Parathyroid adenoma (tissue), 2 donors: ENCODE measurements at regions not wholly inside any gene's neighbourhood (a gene's known extent, or its start where the extent isn't known, plus 50 kb on each side); places are given as distances from the start of the nearest gene placed in this dataset.

Source experiments
- H2AFZ ChIP-seq: fragments of 300-600 bp; sonication (generic); one replicate; pipeline ENCODE4 v1.7.0; 2017; ENCODE audit warnings: antibody characterized with exemption, mild to moderate bottlenecking
- H3K27ac ChIP-seq: fragments of 300-600 bp; sonication (generic); one replicate; pipeline ENCODE4 v1.7.0; 2017
- H3K27me3 ChIP-seq: fragments of 300-600 bp; sonication (generic); one replicate; pipeline ENCODE4 v1.7.0; 2017; ENCODE audit warnings: low read length; ENCODE audit not compliant: control insufficient read depth, insufficient read depth
- H3K36me3 ChIP-seq: fragments of 300-600 bp; sonication (generic); one replicate; pipeline ENCODE4 v1.7.0; 2017; ENCODE audit warnings: low read length; ENCODE audit not compliant: control insufficient read depth, insufficient read depth
- H3K4me1 ChIP-seq: fragments of 300-600 bp; sonication (generic); one replicate; pipeline ENCODE4 v1.7.0; 2017; ENCODE audit warnings: control low read depth
- H3K4me2 ChIP-seq: fragments of 300-600 bp; sonication (generic); one replicate; pipeline ENCODE4 v1.7.0; 2017; ENCODE audit warnings: low read length
- H3K4me3 ChIP-seq: fragments of 300-600 bp; sonication (generic); one replicate; pipeline ENCODE4 v1.7.0; 2017; ENCODE audit warnings: low read depth, low read length
- H3K79me2 ChIP-seq: fragments of 300-600 bp; sonication (generic); one replicate; pipeline ENCODE4 v1.7.0; 2017; ENCODE audit warnings: control low read depth
- H3K9ac ChIP-seq: fragments of 300-600 bp; sonication (generic); one replicate; pipeline ENCODE4 v1.7.0; 2017; ENCODE audit warnings: mild to moderate bottlenecking
- H3K9me3 ChIP-seq: fragments of 300-600 bp; sonication (generic); one replicate; pipeline ENCODE4 v1.7.0; 2017; ENCODE audit warnings: low read length; ENCODE audit not compliant: control insufficient read depth
- CTCF ChIP-seq: fragments of 300-600 bp; sonication (generic); IDR thresholded peaks from one replicate; pipeline ENCODE4 v1.7.0; 2017; ENCODE audit warnings: antibody characterized with exemption, mild to moderate bottlenecking
- donor health status: primary hyperparathyroidism.

- Histone ChIP-seq H3K4me2 (no peak overlapping the region), H3K4me3 (no peak overlapping the region), H3K79me2 (no peaks in the 10 kb centered on the region), H3K4me1 (no peaks in the 10 kb centered on the region), H3K36me3 (no peaks in the 10 kb centered on the region), H3K27ac (no peak overlapping the region), H3K27me3 (no peaks in the 10 kb centered on the region), H3K9me3 (no peaks in the 10 kb centered on the region), H3K9ac (no peak overlapping the region), H2AFZ (no peak overlapping the region)
- no peak for TF ChIP-seq CTCF
These were observed 74.6 kb upstream of the FAM83B start for GRCh38 chr6:54771968-54772367.

- no peak overlapping the region for H3K27ac ChIP-seq
- H3K27me3 ChIP-seq, result no peaks in the 10 kb centered on the region
- no peak for TF ChIP-seq CTCF
- H3K4me1 ChIP-seq, result no peaks in the 10 kb centered on the region
- no peaks in the 10 kb centered on the region for H3K9me3 ChIP-seq
- H2AFZ ChIP-seq, result no peak overlapping the region
- no peaks in the 10 kb centered on the region for H3K36me3 ChIP-seq
- H3K4me2 ChIP-seq, result no peak overlapping the region
- no peak overlapping the region for H3K4me3 ChIP-seq
- H3K9ac ChIP-seq, result no peak overlapping the region
- H3K79me2 ChIP-seq, result no peaks in the 10 kb centered on the region
These were observed 74.0 kb upstream of the FAM83B start for GRCh38 chr6:54772610-54773009.

- Histone ChIP-seq H2AFZ (no peak overlapping the region), H3K4me2 (no peak overlapping the region), H3K36me3 (no peaks in the 10 kb centered on the region), H3K4me1 (no peaks in the 10 kb centered on the region), H3K79me2 (no peaks in the 10 kb centered on the region), H3K27me3 (no peaks in the 10 kb centered on the region), H3K9me3 (no peaks in the 10 kb centered on the region), H3K4me3 (no peak overlapping the region), H3K27ac (no peak overlapping the region), H3K9ac (no peak overlapping the region)
- no peak for TF ChIP-seq CTCF
These were observed 71.0 kb upstream of the FAM83B start for GRCh38 chr6:54775576-54775975.

- Histone ChIP-seq H3K9ac (no peak overlapping the region), H3K36me3 (no peaks in the 10 kb centered on the region), H3K4me1 (no peaks in the 10 kb centered on the region), H3K4me2 (no peak overlapping the region), H3K79me2 (no peaks in the 10 kb centered on the region), H3K27ac (no peak overlapping the region), H2AFZ (no peak overlapping the region), H3K9me3 (no peaks in the 10 kb centered on the region), H3K4me3 (no peak overlapping the region), H3K27me3 (no peaks in the 10 kb centered on the region)
- no peak for TF ChIP-seq CTCF
These were observed 69.7 kb upstream of the FAM83B start for GRCh38 chr6:54776891-54777290.

- no peaks in the 10 kb centered on the region for H3K79me2 ChIP-seq
- H3K9me3 ChIP-seq, result no peaks in the 10 kb centered on the region
- no peaks in the 10 kb centered on the region for H3K27me3 ChIP-seq
- no peaks in the 10 kb centered on the region for H3K4me1 ChIP-seq
- TF ChIP-seq CTCF, result no peak
- H2AFZ ChIP-seq, result no peak overlapping the region
- no peak overlapping the region for H3K9ac ChIP-seq
- H3K27ac ChIP-seq, result no peak overlapping the region
- no peak overlapping the region for H3K4me3 ChIP-seq
- H3K36me3 ChIP-seq, result no peaks in the 10 kb centered on the region
- H3K4me2 ChIP-seq, result no peak overlapping the region
These were observed 67.8 kb upstream of the FAM83B start for GRCh38 chr6:54778731-54779130.
